Uterus (tissue), 3 donors: ENCODE measurements at regions not wholly inside any gene's neighbourhood (a gene's known extent, or its start where the extent isn't known, plus 50 kb on each side); places are given as distances from the start of the nearest gene placed in this dataset.

Source experiments
- DNase-seq, 2 donors: peaks; one replicate each; pipeline ENCODE4 v3.0.0-alpha.2; 2019 to 2020
- H3K27ac ChIP-seq, 2 donors: fragments of 200-600 bp; sonication (generic); 1 replicate in 1 of 2; 2 replicates in 1 of 2; pipeline ENCODE4 v1.5.1; 2016 to 2018
- H3K27me3 ChIP-seq, 2 donors: fragments of 200-600 bp; sonication (generic); one replicate each; pipeline ENCODE4 v1.5.1; 2018 to 2019; ENCODE audit warnings: control low read depth in 1 of 2
- H3K36me3 ChIP-seq, 2 donors: fragments of 200-600 bp; sonication (generic); one replicate each; pipeline ENCODE4 v1.5.1; 2019; ENCODE audit warnings: control low read depth in 1 of 2
- H3K4me1 ChIP-seq, 2 donors: fragments of 200-600 bp; sonication (generic); one replicate each; pipeline ENCODE4 v1.5.1; 2018 to 2019; ENCODE audit warnings: control low read depth in 1 of 2
- H3K4me3 ChIP-seq, 2 donors: fragments of 200-600 bp; sonication (generic); 1 replicate in 1 of 2; 2 replicates in 1 of 2; pipeline ENCODE4 v1.5.1; 2018 to 2019; ENCODE audit warnings: mild to moderate bottlenecking in 1 of 2
- H3K9me3 ChIP-seq, 2 donors: fragments of 200-600 bp; sonication (generic); one replicate each; pipeline ENCODE4 v1.5.1; 2019; ENCODE audit warnings: control low read depth in 1 of 2
- POLR2A ChIP-seq, 2 donors: fragments of 450-650 bp; IDR thresholded peaks; one replicate each; pipeline ENCODE4 v1.6.1; 2016; ENCODE audit warnings: antibody characterized with exemption in 2 of 2, mild to moderate bottlenecking in 1 of 2, moderate library complexity in 1 of 2
- intact Hi-C: fragments of 100-400 bp; cut with DNase I; formaldehyde crosslinking; loops from one replicate; pipeline ENCODE4 v1.15.1; 2023; ENCODE audit warnings: low total_unique reads
- TF ChIP-seq, protein P1 (sequence below), 4 experiments: fragments of 200-600 bp in 2 of 4; fragments of 450-650 bp in 2 of 4; sonication (generic) in 2 of 4; IDR thresholded peaks; one replicate each; pipeline ENCODE4 v1.5.1; 2016 to 2019; ENCODE audit warnings: antibody characterized with exemption in 4 of 4, mild to moderate bottlenecking in 2 of 4, moderate library complexity in 1 of 4
- donor health status: DM: yes; HTN: yes; CAD: no.

DNA sequence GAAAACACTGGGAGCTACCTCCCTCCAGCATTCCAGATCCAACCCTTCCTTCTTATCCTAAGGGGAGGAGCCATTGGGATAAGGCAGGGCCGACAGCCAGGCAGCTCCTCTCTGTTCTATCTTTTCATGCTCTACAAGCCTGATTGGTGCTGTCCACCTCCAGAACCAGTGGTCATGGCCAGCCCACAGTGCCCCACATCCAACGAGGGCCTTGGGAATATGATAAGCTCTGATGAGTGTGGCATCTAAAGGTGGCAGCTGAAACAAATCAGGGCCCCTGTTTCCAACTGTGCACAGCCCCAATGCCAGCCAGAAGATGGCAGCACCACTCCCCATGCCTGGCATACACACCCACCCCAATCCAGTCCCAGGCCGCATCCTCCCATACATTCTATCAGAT lies 329.3 kb downstream of the C1D start:
- no peaks in the 10 kb centered on the region for H3K4me1 ChIP-seq
- H3K4me3 ChIP-seq, result no peak overlapping the region
- no peak for DNase-seq
- H3K36me3 ChIP-seq, result no peaks in the 10 kb centered on the region
- H3K27me3 ChIP-seq, result no peaks in the 10 kb centered on the region
- H3K9me3 ChIP-seq, result no peaks in the 10 kb centered on the region
- intact Hi-C loops, result no loop called here
- no peak overlapping the region for H3K27ac ChIP-seq
- TF ChIP-seq, protein P1, sequence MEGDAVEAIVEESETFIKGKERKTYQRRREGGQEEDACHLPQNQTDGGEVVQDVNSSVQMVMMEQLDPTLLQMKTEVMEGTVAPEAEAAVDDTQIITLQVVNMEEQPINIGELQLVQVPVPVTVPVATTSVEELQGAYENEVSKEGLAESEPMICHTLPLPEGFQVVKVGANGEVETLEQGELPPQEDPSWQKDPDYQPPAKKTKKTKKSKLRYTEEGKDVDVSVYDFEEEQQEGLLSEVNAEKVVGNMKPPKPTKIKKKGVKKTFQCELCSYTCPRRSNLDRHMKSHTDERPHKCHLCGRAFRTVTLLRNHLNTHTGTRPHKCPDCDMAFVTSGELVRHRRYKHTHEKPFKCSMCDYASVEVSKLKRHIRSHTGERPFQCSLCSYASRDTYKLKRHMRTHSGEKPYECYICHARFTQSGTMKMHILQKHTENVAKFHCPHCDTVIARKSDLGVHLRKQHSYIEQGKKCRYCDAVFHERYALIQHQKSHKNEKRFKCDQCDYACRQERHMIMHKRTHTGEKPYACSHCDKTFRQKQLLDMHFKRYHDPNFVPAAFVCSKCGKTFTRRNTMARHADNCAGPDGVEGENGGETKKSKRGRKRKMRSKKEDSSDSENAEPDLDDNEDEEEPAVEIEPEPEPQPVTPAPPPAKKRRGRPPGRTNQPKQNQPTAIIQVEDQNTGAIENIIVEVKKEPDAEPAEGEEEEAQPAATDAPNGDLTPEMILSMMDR (IDR thresholded peaks at IDR 0.05), result peak in 1 of 4 experiments; percentile 25
- no peak for TF ChIP-seq POLR2A (IDR thresholded peaks at IDR 0.05)

DNA sequence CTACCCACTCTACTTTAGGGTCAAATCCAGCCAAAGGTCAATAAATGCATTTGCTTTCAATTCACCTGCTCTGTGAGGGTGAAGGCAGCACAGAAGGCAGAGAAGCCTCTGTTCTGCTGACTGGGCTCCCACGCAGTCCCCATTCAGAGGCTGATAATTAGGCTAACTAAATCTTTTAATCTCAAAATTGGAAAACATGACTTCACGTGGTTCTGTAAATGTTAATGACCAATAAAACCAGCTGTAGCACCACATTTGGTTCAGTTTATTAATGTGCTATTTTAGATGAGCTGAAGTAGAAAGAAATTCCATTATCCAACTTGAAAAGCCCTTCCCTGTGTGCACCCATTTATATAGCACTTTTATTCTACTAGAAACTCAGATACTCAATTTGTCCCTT lies 310.6 kb downstream of the C1D start:
- intact Hi-C loops, result no loop called here

DNA sequence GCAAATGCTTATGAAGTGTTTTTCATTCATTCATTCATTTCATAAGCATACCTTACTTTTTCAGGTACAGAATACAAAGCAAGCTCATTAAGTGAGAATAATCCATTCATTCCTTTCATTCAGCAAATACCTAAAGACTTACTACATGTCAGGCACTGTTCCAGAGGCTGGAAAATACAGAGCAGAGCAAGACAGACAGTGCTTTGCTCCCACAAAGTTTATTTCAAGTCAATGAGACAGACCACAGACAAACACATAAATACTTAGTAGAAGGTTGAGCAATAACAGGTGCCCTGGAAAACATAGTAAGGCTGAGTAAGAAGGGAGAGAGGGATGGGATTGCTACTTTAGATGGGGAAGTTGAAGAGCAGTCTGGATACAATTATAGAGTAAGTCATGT lies 309.8 kb downstream of the C1D start:
- H3K27me3 ChIP-seq, result no peaks in the 10 kb centered on the region
- TF ChIP-seq, protein P1 (IDR thresholded peaks at IDR 0.05), result no peak
- TF ChIP-seq POLR2A (IDR thresholded peaks at IDR 0.05), result no peak
- H3K4me1 ChIP-seq, result no peaks in the 10 kb centered on the region
- intact Hi-C loops, result no loop called here
- no peaks in the 10 kb centered on the region for H3K36me3 ChIP-seq
- no peak overlapping the region for H3K4me3 ChIP-seq
- peak overlapping the region; percentile 38 to 44 for H3K27ac ChIP-seq
- peak in 1 of 2 donors; percentile 61 for DNase-seq
- H3K9me3 ChIP-seq, result no peaks in the 10 kb centered on the region

More for the DNA sequence above, 310.6 kb downstream of the C1D start:
- TF ChIP-seq POLR2A (IDR thresholded peaks at IDR 0.05), result no peak
- TF ChIP-seq, protein P1 (IDR thresholded peaks at IDR 0.05), result no peak
- Histone ChIP-seq H3K36me3 (no peaks in the 10 kb centered on the region), H3K4me1 (no peaks in the 10 kb centered on the region), H3K9me3 (no peaks in the 10 kb centered on the region), H3K4me3 (no peak overlapping the region), H3K27me3 (no peaks in the 10 kb centered on the region), H3K27ac (peak overlapping the region; percentile 33 to 44)
- no peak for DNase-seq

DNA sequence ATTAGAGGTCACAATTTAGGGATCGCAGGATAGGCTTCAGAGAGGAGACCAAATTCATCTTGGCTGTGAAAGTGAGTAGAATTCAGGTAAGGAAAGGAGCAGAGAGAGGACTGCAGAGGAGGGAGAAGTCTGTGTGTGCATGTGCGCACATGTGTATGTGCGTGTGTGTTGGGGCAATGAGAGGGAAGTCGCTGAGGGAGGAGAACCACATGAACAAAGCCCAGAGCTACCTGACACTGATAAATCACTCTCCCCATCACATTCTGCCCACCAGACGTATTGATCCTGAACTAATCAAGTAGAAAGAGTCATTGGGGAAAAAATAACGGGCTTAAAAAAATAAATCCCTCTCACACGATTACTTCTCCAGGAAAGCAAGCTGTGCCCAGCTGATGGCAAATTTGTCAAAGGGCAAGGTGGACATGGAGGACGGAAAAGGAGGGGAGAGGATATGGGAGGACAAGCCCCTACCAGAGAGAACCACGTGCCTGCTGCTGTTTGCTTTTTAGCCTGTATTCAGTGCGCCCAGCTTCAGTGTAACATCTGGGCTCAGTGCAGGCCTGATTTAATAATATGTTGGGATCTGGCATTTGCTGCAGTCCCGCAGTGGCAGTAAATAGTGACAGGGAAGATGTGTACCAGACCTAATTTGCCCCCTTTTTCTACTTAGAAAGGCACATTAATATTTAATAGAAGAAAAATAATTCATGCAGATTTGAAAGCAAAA lies 307.5 kb downstream of the C1D start:
- no peak for DNase-seq
- no peak overlapping the region for H3K27ac ChIP-seq
- TF ChIP-seq, protein P1 (IDR thresholded peaks at IDR 0.05), result no peak
- no peak for TF ChIP-seq POLR2A (IDR thresholded peaks at IDR 0.05)
- H3K9me3 ChIP-seq, result no peaks in the 10 kb centered on the region
- intact Hi-C loops, result no loop called here
- H3K4me3 ChIP-seq, result no peak overlapping the region
- no peaks in the 10 kb centered on the region for H3K36me3 ChIP-seq
- no peaks in the 10 kb centered on the region for H3K4me1 ChIP-seq
- H3K27me3 ChIP-seq, result no peaks in the 10 kb centered on the region

DNA sequence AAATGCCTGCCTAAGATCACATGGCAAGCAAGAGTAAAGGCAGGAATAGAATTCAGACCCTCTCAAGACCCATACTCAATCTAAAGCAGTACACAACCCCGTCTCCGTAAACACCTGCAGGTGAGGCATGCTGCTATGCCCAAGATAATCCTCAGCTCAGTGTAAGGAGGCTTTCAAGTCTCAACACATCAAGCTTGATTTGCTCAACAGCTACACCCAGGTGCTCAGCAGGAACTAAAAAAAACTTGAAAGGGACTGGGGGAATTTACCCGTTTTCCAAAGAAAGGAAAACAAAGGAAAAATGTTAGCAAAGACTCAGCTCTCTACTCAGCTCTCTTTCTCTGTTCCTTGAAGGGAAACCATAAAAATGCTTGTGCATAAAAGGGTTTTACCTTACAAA lies 301.8 kb downstream of the C1D start:
- Histone ChIP-seq H3K4me3 (no peak overlapping the region), H3K27ac (no peak overlapping the region), H3K9me3 (no peaks in the 10 kb centered on the region), H3K4me1 (no peaks in the 10 kb centered on the region), H3K27me3 (no peaks in the 10 kb centered on the region), H3K36me3 (no peaks in the 10 kb centered on the region)
- no peak for TF ChIP-seq POLR2A (IDR thresholded peaks at IDR 0.05)
- TF ChIP-seq, protein P1 (IDR thresholded peaks at IDR 0.05), result no peak
- DNase-seq, result no peak
- intact Hi-C loops, result no loop called here
